ENCODE measurements at regions not wholly inside any gene's neighbourhood (a gene's known extent, or its start where the extent isn't known, plus 50 kb on each side); places are given as distances from the start of the nearest gene placed in this dataset.
A peak's percentile ranks its signal among the peaks of the same experiment; 100 is the strongest.
"Not testable (repeated sequence)": the region's sequence is repeated elsewhere in the genome, so short reads cannot be mapped to it uniquely, and the experiment has no call there.

DNA sequence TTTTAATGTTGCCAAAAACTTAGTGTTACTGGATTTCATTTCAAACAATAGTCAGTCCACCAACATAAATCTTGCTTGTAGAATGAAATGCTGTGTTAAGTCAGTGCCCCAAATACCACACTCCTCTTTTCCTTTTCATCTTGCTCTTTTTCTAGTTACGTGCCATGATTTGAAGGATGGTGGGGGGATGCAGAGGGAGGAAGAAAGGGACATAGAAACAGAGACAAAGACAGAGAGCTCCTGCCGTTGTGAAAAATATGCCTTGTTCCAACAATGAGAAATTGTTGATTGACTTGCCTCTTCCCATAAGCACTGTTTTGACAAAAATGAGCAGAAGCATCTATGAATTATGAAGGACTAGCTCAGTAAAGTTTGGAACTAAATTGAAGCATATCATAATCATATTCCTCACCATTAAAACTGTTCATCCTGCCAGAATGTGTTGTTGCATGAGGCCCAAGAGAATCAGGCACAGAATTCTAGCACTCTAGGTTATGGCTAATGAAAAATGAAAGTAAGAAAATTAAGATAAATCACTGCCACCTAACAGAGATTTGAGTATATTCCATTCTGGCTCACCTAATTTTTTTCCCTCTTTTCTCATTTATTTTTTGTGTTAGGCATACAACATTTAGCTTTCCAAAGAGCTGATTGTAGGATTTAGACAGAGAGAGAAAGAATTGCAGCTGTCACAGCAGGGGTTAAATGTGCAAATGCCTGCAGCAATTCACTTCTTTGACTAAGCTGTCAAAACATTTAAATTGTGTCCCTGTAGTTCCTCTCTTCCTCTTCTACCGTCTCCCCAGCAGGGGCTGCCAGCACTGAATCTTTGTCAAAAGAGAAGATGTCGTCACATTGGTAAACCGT lies 111.6 kb upstream of the PTPN13 start:
- DNase-seq, result no peak

DNA sequence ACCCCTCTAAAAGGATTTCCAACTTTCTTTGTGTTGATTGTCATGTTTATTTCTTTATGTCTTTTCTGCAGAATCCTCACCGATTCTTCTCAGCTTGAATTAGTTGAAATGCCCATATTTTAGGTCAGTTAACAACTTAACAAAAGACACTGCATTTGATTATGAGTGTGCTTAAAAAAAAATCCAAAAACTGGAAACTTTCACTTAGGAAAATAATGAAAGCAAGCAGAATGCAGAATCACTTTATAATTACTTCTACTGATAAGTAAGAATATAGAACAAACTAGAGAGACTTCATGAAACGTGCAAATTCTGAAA lies 111.0 kb upstream of the PTPN13 start:
- no peak for DNase-seq

DNA sequence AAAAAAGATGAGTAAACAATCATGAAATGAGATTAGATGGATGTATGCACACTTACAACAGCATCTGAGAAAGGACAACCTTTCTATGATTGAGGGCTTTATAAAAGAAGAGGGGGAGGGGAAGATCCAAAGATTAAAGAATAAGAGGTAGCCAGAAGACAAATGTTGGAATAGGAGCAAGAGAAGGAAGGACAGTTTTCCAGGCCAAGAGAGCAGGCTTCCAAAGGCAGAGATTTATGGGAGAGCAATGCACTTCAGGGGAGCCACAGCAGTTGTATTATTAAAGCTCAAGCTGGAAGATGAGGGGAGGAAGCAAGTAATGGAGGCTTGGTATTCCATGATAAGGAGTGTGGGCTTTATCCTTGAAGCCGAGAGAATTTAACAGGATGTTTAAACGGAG lies 110.3 kb upstream of the PTPN13 start:
- DNase-seq, result no peak

GRCh38 chr4:86484241-86484640 lies 109.9 kb upstream of the PTPN13 start:
- DNase-seq, result no peak

- DNase-seq, result no peak
These were observed 106.3 kb upstream of the PTPN13 start for GRCh38 chr4:86487738-86488348.

- DNase-seq, result no peak
These were observed 100.7 kb upstream of the PTPN13 start for GRCh38 chr4:86493460-86493859.

- DNase-seq, result peak; percentile 32
These were observed 97.7 kb upstream of the PTPN13 start for GRCh38 chr4:86496094-86497080.

GRCh38 chr4:86497131-86497530 lies 97.0 kb upstream of the PTPN13 start:
- DNase-seq, result no peak

GRCh38 chr4:86497980-86498862 lies 95.9 kb upstream of the PTPN13 start:
- DNase-seq, result peak; percentile 38

GRCh38 chr4:86498863-86499166 lies 95.3 kb upstream of the PTPN13 start:
- no peak for DNase-seq

GRCh38 chr4:86500527-86500926 lies 93.6 kb upstream of the PTPN13 start:
- no peak for DNase-seq

DNA sequence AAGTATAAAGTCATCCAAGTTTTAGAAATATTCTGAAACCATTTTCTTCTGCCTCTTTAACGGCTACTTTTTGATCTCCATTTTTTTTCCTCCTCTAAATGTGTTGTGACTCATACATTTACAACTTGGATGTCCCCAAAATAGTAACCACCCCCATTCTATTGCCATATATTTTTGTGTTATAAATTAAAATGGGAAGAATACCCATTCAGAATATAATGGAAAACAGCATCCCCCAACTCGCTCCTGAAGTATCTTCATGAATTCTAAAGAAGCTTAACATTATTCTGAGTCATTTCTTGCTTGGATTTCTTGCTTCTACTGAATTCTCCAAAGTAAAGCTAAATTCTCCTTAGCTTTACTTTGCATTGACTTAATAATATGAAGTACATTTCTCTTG lies 92.0 kb upstream of the PTPN13 start:
- no peak for DNase-seq

GRCh38 chr4:86506591-86506990 lies 87.5 kb upstream of the PTPN13 start:
- DNase-seq, result no peak

DNA sequence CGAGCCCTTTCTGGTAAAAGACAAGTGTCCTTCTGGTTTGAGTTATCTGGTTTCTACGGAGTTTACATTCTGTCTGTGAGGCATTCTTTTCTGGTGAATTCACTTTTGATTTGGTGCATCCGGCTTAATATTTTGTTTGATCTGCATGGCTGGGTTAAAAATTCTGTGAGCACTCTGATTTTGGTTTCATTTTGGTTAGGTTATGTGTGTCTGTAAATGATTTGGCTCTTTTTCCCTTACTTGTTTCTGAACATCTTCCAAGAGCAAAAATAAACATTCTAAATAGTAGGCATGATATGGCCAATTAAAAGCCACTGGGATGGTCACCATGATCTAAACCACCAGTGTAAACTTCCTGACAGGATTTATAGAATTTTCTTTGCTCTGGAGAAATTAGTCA lies 85.7 kb upstream of the PTPN13 start:
- no peak for DNase-seq

GRCh38 chr4:86511590-86511989 lies 82.5 kb upstream of the PTPN13 start:
- no peak for DNase-seq

DNA sequence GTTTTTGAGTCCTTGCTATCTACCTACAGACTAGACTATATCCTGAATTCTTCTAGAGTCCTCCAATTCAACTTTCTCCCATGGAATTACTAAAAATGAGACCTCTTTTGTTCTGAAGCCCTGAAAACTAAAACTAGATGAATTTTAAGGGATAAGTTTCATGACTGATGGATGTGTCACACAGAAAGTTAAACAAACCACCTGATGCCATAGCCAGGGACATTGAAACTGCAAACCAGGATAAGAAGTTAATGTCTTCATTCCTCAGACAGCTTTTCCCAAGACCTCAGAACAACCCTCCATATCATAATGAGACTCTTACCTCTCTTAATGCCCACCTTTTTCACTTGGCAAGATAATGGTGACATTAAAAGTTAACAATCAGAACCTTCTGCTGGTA lies 81.5 kb upstream of the PTPN13 start:
- DNase-seq, result no peak

GRCh38 chr4:86515963-86516362 lies 78.2 kb upstream of the PTPN13 start:
- not testable (repeated sequence) for DNase-seq

GRCh38 chr4:86521373-86521969 lies 72.6 kb upstream of the PTPN13 start:
- no peak for DNase-seq

- no peak for DNase-seq
These were observed 71.8 kb upstream of the PTPN13 start for GRCh38 chr4:86522349-86522748.

DNA sequence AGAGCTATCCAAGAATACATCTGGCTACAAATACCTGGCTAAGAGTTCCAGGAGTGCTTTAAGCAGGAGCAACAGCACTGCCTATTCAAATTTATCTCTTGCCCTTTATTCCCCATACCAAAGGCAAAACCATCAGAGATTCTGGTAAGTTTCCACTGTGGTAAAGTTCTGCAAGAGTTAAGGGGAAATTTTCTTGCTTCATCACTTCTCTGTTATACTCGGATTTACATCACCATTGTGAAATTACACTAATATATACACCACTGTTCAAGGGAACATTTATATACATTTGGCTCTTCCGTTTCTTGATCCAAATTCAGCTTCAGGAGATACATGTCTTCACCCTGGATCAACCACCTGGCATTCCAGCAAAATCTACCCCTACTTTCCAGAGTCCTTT lies 70.8 kb upstream of the PTPN13 start:
- no peak for DNase-seq

DNA sequence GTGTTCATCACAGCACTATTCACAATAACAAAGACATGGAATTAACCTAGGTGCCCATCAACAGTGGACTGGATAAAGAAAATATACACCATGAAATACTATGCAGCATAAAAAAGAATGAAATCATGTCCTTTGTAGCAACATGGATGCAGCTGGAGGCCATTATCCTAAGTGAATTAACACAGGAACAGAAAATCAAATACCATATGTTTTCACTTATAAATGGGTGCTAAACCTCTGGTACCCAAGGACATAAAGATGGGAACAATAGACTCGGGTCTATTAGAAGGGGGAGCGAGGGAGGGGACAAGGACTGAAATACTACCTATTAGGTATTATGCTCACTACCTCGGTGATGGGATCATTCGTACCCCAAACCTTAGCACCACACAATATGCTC lies 66.4 kb upstream of the PTPN13 start:
- not testable (repeated sequence) for DNase-seq

GRCh38 chr4:86529436-86529835 lies 64.7 kb upstream of the PTPN13 start:
- DNase-seq, result no peak
